Osteocyte (in vitro differentiated cells): ENCODE measurements at regions not wholly inside any gene's neighbourhood (a gene's known extent, or its start where the extent isn't known, plus 50 kb on each side); places are given as distances from the start of the nearest gene placed in this dataset.

Experiments
- DNase-seq: peaks from one replicate; pipeline ENCODE4 v3.0.0; 2021; ENCODE audit warnings: mixed read lengths; ENCODE audit not compliant: unreplicated experiment; ENCODE audit errors: extremely low spot score
- H3K27ac Mint-ChIP-seq: one replicate; pipeline ENCODE4 v1.8.0; 2021; ENCODE audit warnings: mild to moderate bottlenecking, mixed read lengths; ENCODE audit not compliant: unreplicated experiment
- H3K27me3 Mint-ChIP-seq: one replicate; pipeline ENCODE4 v1.8.0; 2021; ENCODE audit warnings: mixed read lengths; ENCODE audit not compliant: unreplicated experiment
- H3K36me3 Mint-ChIP-seq: one replicate; pipeline ENCODE4 v1.8.0; 2021; ENCODE audit warnings: mixed read lengths; ENCODE audit not compliant: unreplicated experiment
- H3K4me1 Mint-ChIP-seq: one replicate; pipeline ENCODE4 v1.8.0; 2021; ENCODE audit warnings: mixed read lengths; ENCODE audit not compliant: unreplicated experiment
- H3K4me3 Mint-ChIP-seq: one replicate; pipeline ENCODE4 v1.8.0; 2021; ENCODE audit warnings: mild to moderate bottlenecking, moderate library complexity, mixed read lengths; ENCODE audit not compliant: unreplicated experiment
- H3K9me3 Mint-ChIP-seq: one replicate; pipeline ENCODE4 v1.8.0; 2021; ENCODE audit warnings: mixed read lengths; ENCODE audit not compliant: unreplicated experiment
- CTCF ChIP-seq: fragments of 200-600 bp; sonication (generic); IDR thresholded peaks from 2 replicates; pipeline ENCODE4 v1.5.0; 2021; ENCODE audit warnings: antibody characterized with exemption, mild to moderate bottlenecking, moderate library complexity

- H3K9me3 Mint-ChIP-seq = no peaks in the 10 kb centered on the region
- DNase-seq = no peak
- no peaks in the 10 kb centered on the region for H3K27me3 Mint-ChIP-seq
- no peak overlapping the region for H3K27ac Mint-ChIP-seq
- TF ChIP-seq CTCF = no peak
- H3K36me3 Mint-ChIP-seq = no peaks in the 10 kb centered on the region
- H3K4me1 Mint-ChIP-seq = peaks cover 18% of the 10 kb centered on the region
- no peak overlapping the region for H3K4me3 Mint-ChIP-seq
Observed at GRCh38 chr3:150168698-150169097, 198.0 kb upstream of the PFN2 start.

- no peak for TF ChIP-seq CTCF
- Mint-ChIP-seq H3K27me3 (no peaks in the 10 kb centered on the region), H3K27ac (no peak overlapping the region), H3K4me3 (no peak overlapping the region), H3K9me3 (no peaks in the 10 kb centered on the region), H3K36me3 (peaks cover 5% of the 10 kb centered on the region), H3K4me1 (no peaks in the 10 kb centered on the region)
- no peak for DNase-seq
Observed at GRCh38 chr3:150165396-150166094, 194.8 kb upstream of the PFN2 start.

GRCh38 chr3:150161011-150161410, 190.3 kb upstream of the PFN2 start:
- Mint-ChIP-seq H3K4me1 (peaks cover 14% of the 10 kb centered on the region), H3K9me3 (peaks cover 3% of the 10 kb centered on the region), H3K27me3 (no peaks in the 10 kb centered on the region), H3K4me3 (no peak overlapping the region), H3K36me3 (peaks cover 5% of the 10 kb centered on the region), H3K27ac (no peak overlapping the region)
- no peak for TF ChIP-seq CTCF
- DNase-seq = no peak

- DNase-seq = no peak
Observed at GRCh38 chr3:150158943-150159625, 188.4 kb upstream of the PFN2 start.

More at GRCh38 chr3:150158943-150159625, 188.4 kb upstream of the PFN2 start:
- Mint-ChIP-seq H3K9me3 (peaks cover 4% of the 10 kb centered on the region), H3K27ac (no peak overlapping the region), H3K36me3 (peaks cover 5% of the 10 kb centered on the region), H3K4me1 (peaks cover 14% of the 10 kb centered on the region), H3K4me3 (no peak overlapping the region), H3K27me3 (no peaks in the 10 kb centered on the region)
- TF ChIP-seq CTCF = no peak
